Kidney epithelial cell (primary cell): ENCODE measurements at regions not wholly inside any gene's neighbourhood (a gene's known extent, or its start where the extent isn't known, plus 50 kb on each side); places are given as distances from the start of the nearest gene placed in this dataset.
A peak's percentile ranks its signal among the peaks of the same experiment; 100 is the strongest.

ENCODE experiments used
- DNase-seq: peaks from one replicate; pipeline ENCODE4 v3.0.0-alpha.2; 2010; ENCODE audit warnings: low read depth
- H3K27me3 ChIP-seq: 2 replicates; pipeline ENCODE4 v1.6.0; 2011; ENCODE audit warnings: low read length; ENCODE audit not compliant: control insufficient read depth, insufficient read depth
- H3K36me3 ChIP-seq: 2 replicates; pipeline ENCODE4 v1.5.1; 2011; ENCODE audit warnings: low read length; ENCODE audit not compliant: control insufficient read depth, insufficient read depth
- H3K4me3 ChIP-seq: 2 replicates; pipeline ENCODE4 v1.5.1; 2011; ENCODE audit warnings: low read depth, mild to moderate bottlenecking, control low read depth, low read length
- TF ChIP-seq, protein P1 (sequence below): IDR thresholded peaks from 2 replicates; pipeline ENCODE4 v1.5.1; 2011; ENCODE audit warnings: mild to moderate bottlenecking, moderate library complexity, low read length, control low read depth, inconsistent platforms; ENCODE audit not compliant: insufficient read depth, poor library complexity, severe bottlenecking

DNA sequence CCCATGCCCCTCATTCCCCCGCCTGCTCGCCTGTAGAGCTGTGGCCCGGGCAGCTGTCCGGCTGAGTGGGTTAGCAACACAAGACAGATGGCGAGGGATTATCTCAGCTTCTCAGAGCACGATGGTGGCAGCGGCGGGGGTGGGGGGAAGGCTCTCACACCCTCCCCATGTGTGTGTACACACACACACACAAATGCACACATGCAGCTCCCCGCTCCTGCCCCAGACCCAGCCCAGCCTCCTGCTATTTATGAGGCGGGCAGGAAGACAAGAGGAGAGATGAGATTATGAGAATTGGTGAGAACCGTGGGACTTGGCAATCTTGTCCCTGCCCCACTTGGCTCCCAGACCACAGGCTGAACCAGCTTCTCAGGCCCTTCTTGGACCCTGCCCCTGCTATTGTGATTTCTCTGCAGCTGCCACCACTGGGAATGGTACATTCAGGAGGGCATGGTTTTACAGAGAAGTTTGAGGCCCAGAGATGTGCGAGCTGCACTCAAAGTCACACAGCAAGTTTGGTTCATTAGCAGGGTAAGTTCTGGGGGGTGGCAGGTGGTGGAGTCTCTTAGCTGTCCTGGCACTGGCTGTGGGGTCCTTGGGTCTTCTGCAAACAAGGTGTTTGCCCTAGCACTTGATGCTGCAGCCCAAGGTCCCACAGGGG, 51.0 kb upstream of the PSD2 start:
- TF ChIP-seq, protein P1, sequence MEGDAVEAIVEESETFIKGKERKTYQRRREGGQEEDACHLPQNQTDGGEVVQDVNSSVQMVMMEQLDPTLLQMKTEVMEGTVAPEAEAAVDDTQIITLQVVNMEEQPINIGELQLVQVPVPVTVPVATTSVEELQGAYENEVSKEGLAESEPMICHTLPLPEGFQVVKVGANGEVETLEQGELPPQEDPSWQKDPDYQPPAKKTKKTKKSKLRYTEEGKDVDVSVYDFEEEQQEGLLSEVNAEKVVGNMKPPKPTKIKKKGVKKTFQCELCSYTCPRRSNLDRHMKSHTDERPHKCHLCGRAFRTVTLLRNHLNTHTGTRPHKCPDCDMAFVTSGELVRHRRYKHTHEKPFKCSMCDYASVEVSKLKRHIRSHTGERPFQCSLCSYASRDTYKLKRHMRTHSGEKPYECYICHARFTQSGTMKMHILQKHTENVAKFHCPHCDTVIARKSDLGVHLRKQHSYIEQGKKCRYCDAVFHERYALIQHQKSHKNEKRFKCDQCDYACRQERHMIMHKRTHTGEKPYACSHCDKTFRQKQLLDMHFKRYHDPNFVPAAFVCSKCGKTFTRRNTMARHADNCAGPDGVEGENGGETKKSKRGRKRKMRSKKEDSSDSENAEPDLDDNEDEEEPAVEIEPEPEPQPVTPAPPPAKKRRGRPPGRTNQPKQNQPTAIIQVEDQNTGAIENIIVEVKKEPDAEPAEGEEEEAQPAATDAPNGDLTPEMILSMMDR: no peak
- Histone ChIP-seq H3K4me3 (no peak overlapping the region), H3K36me3 (no peaks in the 10 kb centered on the region), H3K27me3 (no peaks in the 10 kb centered on the region)
- DNase-seq: no peak

DNA sequence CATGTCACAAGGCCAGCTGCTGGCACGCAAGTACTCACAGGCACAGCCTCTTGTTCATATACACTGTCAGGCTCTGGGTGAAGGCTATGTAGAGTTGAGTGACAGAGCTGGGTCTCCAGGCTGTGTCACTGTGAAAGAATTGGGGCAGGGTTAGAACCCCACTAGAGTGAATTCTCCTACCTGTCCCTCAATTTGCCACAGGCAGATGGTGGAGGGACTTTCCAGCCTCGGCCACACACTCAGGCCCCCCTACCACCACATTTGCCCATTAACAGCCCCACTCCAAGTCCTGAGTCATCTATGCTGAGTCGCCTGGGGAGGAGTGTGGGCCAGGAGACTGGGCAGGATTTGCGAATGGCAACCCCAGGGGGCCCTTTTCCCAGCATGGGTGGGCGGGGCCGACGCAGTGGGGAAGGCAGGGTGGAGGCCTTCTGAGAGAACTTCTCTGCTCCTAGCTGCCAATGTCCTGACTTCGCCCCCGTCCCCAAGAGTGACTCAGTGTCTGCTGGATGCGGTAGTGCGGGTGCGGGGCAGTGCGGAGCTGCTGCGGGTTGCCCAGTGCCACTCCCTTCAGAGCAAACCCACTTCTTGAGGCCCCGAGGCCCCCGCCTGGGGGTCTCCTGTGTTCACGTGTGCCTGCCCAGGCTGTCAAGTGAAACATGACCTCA, 50.3 kb upstream of the PSD2 start:
- Histone ChIP-seq H3K4me3 (no peak overlapping the region), H3K27me3 (no peaks in the 10 kb centered on the region), H3K36me3 (no peaks in the 10 kb centered on the region)
- TF ChIP-seq, protein P1: no peak
- peak; percentile 84 for DNase-seq

DNA sequence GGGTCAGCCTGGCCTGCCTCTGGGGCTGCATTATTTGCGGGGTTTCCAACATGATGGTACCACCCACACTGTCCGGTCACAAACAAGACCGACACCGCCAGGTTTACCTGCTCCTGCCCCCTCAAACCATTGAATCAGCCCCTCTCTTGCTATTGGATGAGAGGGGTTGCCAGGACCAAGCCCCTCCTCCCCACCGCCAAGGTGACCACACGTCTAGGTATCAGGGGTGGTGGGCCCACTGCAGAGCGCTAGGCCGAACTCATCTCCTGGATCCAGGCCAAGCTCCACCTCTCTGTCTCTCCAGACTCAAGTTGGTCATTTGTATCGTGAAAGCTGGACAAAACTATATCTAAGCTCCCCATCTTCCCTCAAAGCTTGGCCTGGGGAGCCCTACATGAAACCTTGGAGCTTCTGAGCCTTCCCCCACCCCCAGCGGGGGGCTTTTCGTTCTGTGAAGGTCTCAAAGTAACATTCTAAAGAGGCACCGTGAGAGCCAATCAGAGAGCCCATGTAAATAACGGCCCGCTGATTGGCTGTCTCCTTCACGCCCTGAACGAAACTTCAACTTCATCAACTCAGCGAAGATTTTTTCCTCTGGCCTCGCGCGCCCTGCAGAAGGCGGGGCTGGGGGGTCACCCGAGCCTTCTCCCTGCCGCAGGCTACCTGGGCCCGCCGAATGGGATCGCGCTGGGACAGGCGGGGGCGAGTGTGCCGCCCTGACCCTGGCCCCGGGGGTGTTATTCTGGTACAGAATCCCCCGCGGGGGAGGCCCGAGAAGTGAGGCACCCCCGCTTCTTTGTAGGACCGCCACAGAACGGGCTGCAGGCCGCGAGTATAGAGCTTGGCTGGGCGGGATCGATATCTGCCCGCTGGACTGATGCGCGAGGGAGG, 49.6 kb upstream of the PSD2 start:
- Histone ChIP-seq H3K36me3 (no peaks in the 10 kb centered on the region), H3K27me3 (no peaks in the 10 kb centered on the region), H3K4me3 (peak overlapping the region; percentile 24)
- TF ChIP-seq, protein P1: no peak
- DNase-seq: no peak
